Activated CD4-positive, alpha-beta T cell treated with anti-CD3 and anti-CD28 coated beads for 24 hours (primary cell): ENCODE measurements at regions not wholly inside any gene's neighbourhood (a gene's known extent, or its start where the extent isn't known, plus 50 kb on each side); places are given as distances from the start of the nearest gene placed in this dataset.
"Not testable (repeated sequence)": the region's sequence is repeated elsewhere in the genome, so short reads cannot be mapped to it uniquely, and the experiment has no call there.

Experiments used
- DNase-seq, 2 donors: peaks; one replicate each; pipeline ENCODE4 v3.0.0-alpha.2; 2020; ENCODE audit warnings: low read depth in 2 of 2

- no peak for DNase-seq
Measured at GRCh38 chr6:15080895-15081294, 165.0 kb upstream of the JARID2 start.

- DNase-seq = no peak
Measured at GRCh38 chr6:15081447-15081846, 164.4 kb upstream of the JARID2 start.

GRCh38 chr6:15082708-15083107 is 163.2 kb upstream of the JARID2 start:
- DNase-seq = no peak

GRCh38 chr6:15086348-15087158 is 159.3 kb upstream of the JARID2 start:
- DNase-seq = no peak

GRCh38 chr6:15087186-15087589 is 158.7 kb upstream of the JARID2 start:
- DNase-seq = no peak

GRCh38 chr6:15088904-15089568 is 156.8 kb upstream of the JARID2 start:
- no peak for DNase-seq

- DNase-seq = no peak
Measured at GRCh38 chr6:15089569-15090144, 156.2 kb upstream of the JARID2 start.

- no peak for DNase-seq
Measured at GRCh38 chr6:15090145-15090579, 155.7 kb upstream of the JARID2 start.

GRCh38 chr6:15090745-15091384 is 155.0 kb upstream of the JARID2 start:
- no peak for DNase-seq

- no peak for DNase-seq
Measured at GRCh38 chr6:15096894-15097837, 148.7 kb upstream of the JARID2 start.

- DNase-seq = no peak
Measured at GRCh38 chr6:15101130-15101529, 144.7 kb upstream of the JARID2 start.

GRCh38 chr6:15102241-15102640 is 143.6 kb upstream of the JARID2 start:
- DNase-seq = no peak

GRCh38 chr6:15106958-15107643 is 138.8 kb upstream of the JARID2 start:
- DNase-seq = no peak

GRCh38 chr6:15107644-15108382 is 138.1 kb upstream of the JARID2 start:
- no peak for DNase-seq

- DNase-seq = no peak
Measured at GRCh38 chr6:15108383-15108715, 137.5 kb upstream of the JARID2 start.

- DNase-seq = no peak
Measured at GRCh38 chr6:15109338-15110090, 136.4 kb upstream of the JARID2 start.

GRCh38 chr6:15110726-15111354 is 135.0 kb upstream of the JARID2 start:
- DNase-seq = no peak

- not testable (repeated sequence) for DNase-seq
Measured at GRCh38 chr6:15111576-15111975, 134.3 kb upstream of the JARID2 start.

GRCh38 chr6:15113587-15113986 is 132.3 kb upstream of the JARID2 start:
- DNase-seq = no peak
